GM18499 (cell line): ENCODE measurements at regions not wholly inside any gene's neighbourhood (a gene's known extent, or its start where the extent isn't known, plus 50 kb on each side); places are given as distances from the start of the nearest gene placed in this dataset.
"Not testable (repeated sequence)": the region's sequence is repeated elsewhere in the genome, so short reads cannot be mapped to it uniquely, and the experiment has no call there.

Experiments
- ATAC-seq: cut with Tn5 transposase; IDR thresholded peaks from one replicate; pipeline ENCODE4 v1.9.1; 2021; ENCODE audit warnings: moderate number of reproducible peaks; ENCODE audit not compliant: insufficient read depth, unreplicated experiment

GRCh38 chr4:148704291-148704690 lies 262.1 kb upstream of the NR3C2 start:
- ATAC-seq = no peak

- no peak for ATAC-seq
Measured at GRCh38 chr4:148694702-148695101, 252.5 kb upstream of the NR3C2 start.

GRCh38 chr4:148693913-148694649 lies 251.9 kb upstream of the NR3C2 start:
- no peak for ATAC-seq

GRCh38 chr4:148692242-148692641 lies 250.0 kb upstream of the NR3C2 start:
- no peak for ATAC-seq

GRCh38 chr4:148686449-148686848 lies 244.2 kb upstream of the NR3C2 start:
- no peak for ATAC-seq

- no peak for ATAC-seq
Measured at GRCh38 chr4:148684638-148685037, 242.4 kb upstream of the NR3C2 start.

GRCh38 chr4:148680884-148681283 lies 238.7 kb upstream of the NR3C2 start:
- no peak for ATAC-seq

GRCh38 chr4:148676344-148676743 lies 234.1 kb upstream of the NR3C2 start:
- ATAC-seq = no peak

GRCh38 chr4:148674876-148675275 lies 232.7 kb upstream of the NR3C2 start:
- no peak for ATAC-seq

- no peak for ATAC-seq
Measured at GRCh38 chr4:148664636-148665035, 222.4 kb upstream of the NR3C2 start.

- ATAC-seq = no peak
Measured at GRCh38 chr4:148654131-148654530, 211.9 kb upstream of the NR3C2 start.

- no peak for ATAC-seq
Measured at GRCh38 chr4:148653681-148654080, 211.5 kb upstream of the NR3C2 start.

GRCh38 chr4:148651991-148652390 lies 209.8 kb upstream of the NR3C2 start:
- ATAC-seq = no peak

GRCh38 chr4:148649652-148650331 lies 207.6 kb upstream of the NR3C2 start:
- ATAC-seq = no peak

GRCh38 chr4:148643851-148644250 lies 201.6 kb upstream of the NR3C2 start:
- no peak for ATAC-seq

GRCh38 chr4:148642907-148643306 lies 200.7 kb upstream of the NR3C2 start:
- no peak for ATAC-seq

GRCh38 chr4:148638079-148638478 lies 195.9 kb upstream of the NR3C2 start:
- not testable (repeated sequence) for ATAC-seq

GRCh38 chr4:148637453-148637852 lies 195.2 kb upstream of the NR3C2 start:
- not testable (repeated sequence) for ATAC-seq

- no peak for ATAC-seq
Measured at GRCh38 chr4:148634476-148634875, 192.3 kb upstream of the NR3C2 start.

GRCh38 chr4:148633720-148634119 lies 191.5 kb upstream of the NR3C2 start:
- no peak for ATAC-seq

- ATAC-seq = no peak
Measured at GRCh38 chr4:148632476-148632875, 190.3 kb upstream of the NR3C2 start.

- ATAC-seq = no peak
Measured at GRCh38 chr4:148630051-148630450, 187.8 kb upstream of the NR3C2 start.
